GM18520 (cell line): ENCODE measurements at regions not wholly inside any gene's neighbourhood (a gene's known extent, or its start where the extent isn't known, plus 50 kb on each side); places are given as distances from the start of the nearest gene placed in this dataset.

Experiments used
- ATAC-seq: cut with Tn5 transposase; IDR thresholded peaks from one replicate; pipeline ENCODE4 v1.9.1; 2021; ENCODE audit not compliant: unreplicated experiment

GRCh38 chr11:123305601-123306375 lies 110.7 kb upstream of the CLMP start:
- ATAC-seq, result no peak

- ATAC-seq, result no peak
Measured at GRCh38 chr11:123304828-123305466, 109.9 kb upstream of the CLMP start.

GRCh38 chr11:123303924-123304323 lies 108.9 kb upstream of the CLMP start:
- no peak for ATAC-seq

- ATAC-seq, result peak; percentile 54
Measured at GRCh38 chr11:123302751-123303195, 107.7 kb upstream of the CLMP start.

DNA sequence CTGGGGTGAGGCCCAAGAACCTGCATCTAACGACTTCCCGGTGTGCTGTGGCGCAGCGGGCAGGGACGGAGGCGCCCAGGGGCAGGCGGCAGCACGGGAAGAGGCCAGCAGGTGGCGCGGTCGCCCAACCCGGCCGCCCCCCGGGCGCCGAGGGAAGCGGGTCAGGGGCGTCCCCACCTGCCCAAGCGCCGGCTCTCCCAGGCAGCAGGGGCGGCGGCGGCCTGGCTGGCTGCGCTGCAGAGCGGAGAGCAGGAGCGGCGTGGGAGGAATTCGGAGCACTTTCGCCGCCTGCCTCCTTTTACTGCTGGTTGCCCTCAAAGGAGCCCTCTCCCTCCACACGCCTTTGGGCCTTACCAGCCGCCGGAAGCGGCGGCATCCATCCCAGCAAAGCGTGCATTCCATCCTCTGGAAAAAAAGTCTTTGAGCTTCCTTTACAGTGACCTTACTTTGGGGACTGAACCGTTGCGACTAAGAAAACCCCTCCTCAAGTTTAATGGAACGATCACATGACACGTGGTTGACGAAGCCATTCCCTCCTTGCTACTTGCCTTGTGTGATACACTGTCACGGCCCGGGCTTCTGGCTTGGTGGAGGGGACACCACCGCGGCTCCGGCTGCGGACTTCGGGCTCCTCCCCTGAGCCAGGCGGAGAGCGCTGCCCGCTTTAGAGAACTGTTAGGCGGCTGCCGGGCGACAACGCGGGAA lies 106.8 kb upstream of the CLMP start:
- ATAC-seq, result peak; percentile 40

- ATAC-seq, result no peak
Measured at GRCh38 chr11:123301013-123301591, 106.1 kb upstream of the CLMP start.

- no peak for ATAC-seq
Measured at GRCh38 chr11:123299721-123300120, 104.7 kb upstream of the CLMP start.

DNA sequence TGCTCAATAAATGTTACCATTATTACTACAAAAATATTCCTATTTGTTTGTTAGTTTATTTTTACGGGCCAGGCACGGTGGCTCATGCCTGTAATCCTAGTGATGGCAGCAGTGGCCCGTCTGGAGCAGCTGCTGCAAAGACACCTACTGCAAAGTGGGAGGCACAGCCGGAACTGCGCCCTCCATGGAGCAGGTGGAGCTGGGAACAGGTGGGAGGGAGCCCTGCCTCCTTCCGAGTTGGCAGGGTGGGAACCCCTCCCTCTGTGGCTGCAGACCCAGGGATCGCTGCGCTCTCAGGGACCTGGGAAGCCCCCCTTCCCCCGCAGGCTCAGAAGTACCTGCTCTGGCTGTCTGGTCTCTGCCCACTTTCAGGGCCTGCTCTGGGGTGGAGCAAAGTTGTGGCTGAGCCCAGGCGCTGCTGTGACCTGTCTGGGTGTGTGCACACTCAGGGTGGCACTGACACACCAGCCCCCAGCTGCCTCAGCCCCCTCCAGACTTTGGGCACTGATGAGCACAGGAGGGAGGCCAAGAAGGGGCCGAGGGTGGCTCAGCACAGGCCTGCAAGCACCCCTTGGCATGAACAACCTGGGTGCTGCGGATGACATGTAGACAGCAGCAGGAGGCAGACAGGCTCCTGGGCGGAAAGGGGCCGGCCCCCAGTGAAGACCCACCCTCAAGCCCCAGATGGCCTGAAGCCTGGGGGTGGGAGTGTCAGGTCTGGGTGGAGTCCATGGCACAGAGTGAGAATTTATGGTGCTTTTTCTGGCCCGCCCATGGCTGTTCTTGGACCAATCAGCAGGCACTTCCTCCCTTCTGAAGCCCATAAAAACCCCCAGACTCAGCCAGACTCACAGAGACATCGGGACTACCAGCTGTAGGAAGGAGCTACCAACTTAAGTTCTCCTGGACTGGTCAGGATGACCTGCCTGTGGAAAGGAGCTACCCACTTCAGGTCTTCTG lies 103.7 kb upstream of the CLMP start:
- ATAC-seq, result no peak

DNA sequence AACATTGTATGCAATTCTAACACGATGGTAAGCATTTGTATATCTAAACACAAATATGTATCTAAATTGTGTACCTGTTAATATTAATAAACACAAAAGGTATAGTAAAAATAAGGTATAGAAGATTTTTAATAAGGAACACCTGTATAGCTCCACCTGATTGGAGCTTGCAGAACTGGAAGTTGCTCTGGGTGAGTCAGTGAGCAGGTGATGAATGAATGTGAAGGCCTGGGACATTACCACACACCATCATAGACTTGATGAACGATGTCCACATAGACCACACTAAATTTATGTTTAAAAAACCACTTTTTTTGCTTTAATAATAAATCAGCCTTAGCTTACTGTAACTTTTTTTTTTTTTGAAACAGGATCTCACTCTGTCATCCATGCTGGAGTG lies 97.6 kb upstream of the CLMP start:
- no peak for ATAC-seq

GRCh38 chr11:123291201-123291869 lies 96.3 kb upstream of the CLMP start:
- ATAC-seq, result no peak

GRCh38 chr11:123286761-123287160 lies 91.7 kb upstream of the CLMP start:
- no peak for ATAC-seq

DNA sequence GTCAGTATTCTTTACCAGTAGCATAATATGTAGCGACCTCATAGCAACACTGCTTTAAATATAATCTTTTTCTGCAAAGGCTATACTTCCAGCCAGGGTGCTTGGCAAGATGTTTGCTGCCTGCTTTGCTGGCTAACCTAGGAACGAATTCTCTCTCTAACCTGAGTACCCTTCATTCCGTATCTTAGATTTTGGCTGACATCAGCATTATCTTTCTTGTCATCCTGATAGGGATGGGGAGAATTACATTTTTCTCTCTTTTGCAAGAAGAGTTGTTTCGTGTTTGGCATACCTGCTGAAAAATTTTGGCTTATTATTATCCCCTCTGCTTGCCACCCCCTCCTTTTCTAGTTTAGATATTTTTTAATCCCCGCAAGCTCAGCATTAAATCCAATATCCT lies 91.2 kb upstream of the CLMP start:
- no peak for ATAC-seq

- no peak for ATAC-seq
Measured at GRCh38 chr11:123284454-123284853, 89.4 kb upstream of the CLMP start.

DNA sequence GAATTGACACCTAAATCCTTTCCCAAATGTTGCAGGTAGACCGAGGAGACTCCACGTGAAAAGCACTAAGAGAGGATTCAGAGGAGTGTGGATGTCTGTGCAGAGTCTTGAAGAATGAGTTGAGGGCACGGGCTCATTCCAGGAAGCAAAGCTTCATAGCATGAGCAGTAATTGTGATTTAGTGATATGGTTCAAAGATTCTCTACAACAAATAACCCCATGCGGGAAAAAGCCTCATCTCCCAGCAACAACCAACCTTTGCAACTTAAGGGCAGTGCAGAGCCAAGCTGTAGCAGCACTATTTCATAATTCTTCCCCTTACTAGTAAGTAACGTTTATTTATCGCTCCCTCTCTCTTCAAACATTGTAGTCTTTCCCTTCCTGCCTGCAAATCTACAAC lies 87.5 kb upstream of the CLMP start:
- ATAC-seq, result no peak

- ATAC-seq, result no peak
Measured at GRCh38 chr11:123273616-123274015, 78.6 kb upstream of the CLMP start.

GRCh38 chr11:123272565-123272964 lies 77.5 kb upstream of the CLMP start:
- ATAC-seq, result no peak

- no peak for ATAC-seq
Measured at GRCh38 chr11:123268156-123268555, 73.1 kb upstream of the CLMP start.

GRCh38 chr11:123265951-123266350 lies 70.9 kb upstream of the CLMP start:
- ATAC-seq, result no peak

DNA sequence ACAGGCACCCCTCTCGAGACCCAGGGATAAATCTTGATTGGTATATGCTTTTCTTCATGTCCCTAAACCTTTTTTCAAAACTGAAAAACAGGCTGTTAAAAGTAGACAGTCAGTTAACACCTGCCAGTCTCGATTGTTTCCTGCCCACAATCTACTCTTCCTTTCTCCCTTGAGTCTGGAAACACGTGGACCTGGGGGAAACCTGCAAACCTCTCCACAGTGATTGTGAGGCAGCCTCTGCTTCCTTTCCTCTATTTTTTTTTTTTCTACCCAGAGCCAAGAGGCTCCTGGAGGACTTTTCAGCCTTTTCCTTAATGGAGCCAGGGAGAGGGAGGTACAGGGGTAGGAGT lies 69.4 kb upstream of the CLMP start:
- no peak for ATAC-seq
